Dermis blood vessel endothelial cell (primary cell): ENCODE measurements at regions not wholly inside any gene's neighbourhood (a gene's known extent, or its start where the extent isn't known, plus 50 kb on each side); places are given as distances from the start of the nearest gene placed in this dataset.

Experiments
- DNase-seq: peaks from one replicate; pipeline ENCODE4 v3.0.0; 2010

GRCh38 chr5:84685121-84685894, 300.6 kb upstream of the EDIL3 start:
- DNase-seq, result no peak

GRCh38 chr5:84683594-84683993, 298.9 kb upstream of the EDIL3 start:
- DNase-seq, result no peak

- no peak for DNase-seq
These were observed 297.9 kb upstream of the EDIL3 start for GRCh38 chr5:84682531-84682930.

- DNase-seq, result no peak
These were observed 296.2 kb upstream of the EDIL3 start for GRCh38 chr5:84680908-84681307.

- DNase-seq, result no peak
These were observed 289.1 kb upstream of the EDIL3 start for GRCh38 chr5:84673785-84674184.

- DNase-seq, result no peak
These were observed 282.9 kb upstream of the EDIL3 start for GRCh38 chr5:84667576-84667975.

GRCh38 chr5:84650429-84650828, 265.7 kb upstream of the EDIL3 start:
- no peak for DNase-seq

GRCh38 chr5:84647581-84647980, 262.9 kb upstream of the EDIL3 start:
- DNase-seq, result no peak

GRCh38 chr5:84642795-84643194, 258.1 kb upstream of the EDIL3 start:
- DNase-seq, result no peak

GRCh38 chr5:84642324-84642723, 257.6 kb upstream of the EDIL3 start:
- no peak for DNase-seq

GRCh38 chr5:84637662-84638375, 253.1 kb upstream of the EDIL3 start:
- no peak for DNase-seq

- no peak for DNase-seq
These were observed 250.8 kb upstream of the EDIL3 start for GRCh38 chr5:84635235-84636055.

GRCh38 chr5:84634256-84634655, 249.6 kb upstream of the EDIL3 start:
- DNase-seq, result no peak

- DNase-seq, result no peak
These were observed 247.7 kb upstream of the EDIL3 start for GRCh38 chr5:84632418-84632817.

GRCh38 chr5:84628918-84629317, 244.2 kb upstream of the EDIL3 start:
- DNase-seq, result no peak

- no peak for DNase-seq
These were observed 238.3 kb upstream of the EDIL3 start for GRCh38 chr5:84623019-84623418.

- no peak for DNase-seq
These were observed 237.8 kb upstream of the EDIL3 start for GRCh38 chr5:84622461-84622860.

- no peak for DNase-seq
These were observed 233.6 kb upstream of the EDIL3 start for GRCh38 chr5:84618262-84618661.

- DNase-seq, result no peak
These were observed 230.2 kb upstream of the EDIL3 start for GRCh38 chr5:84614906-84615305.

- no peak for DNase-seq
These were observed 222.1 kb upstream of the EDIL3 start for GRCh38 chr5:84606784-84607183.

- DNase-seq, result no peak
These were observed 220.6 kb upstream of the EDIL3 start for GRCh38 chr5:84605241-84605640.

- DNase-seq, result no peak
These were observed 219.0 kb upstream of the EDIL3 start for GRCh38 chr5:84603568-84604185.

GRCh38 chr5:84602371-84602771, 217.7 kb upstream of the EDIL3 start:
- no peak for DNase-seq
